ENCODE measurements at regions not wholly inside any gene's neighbourhood (a gene's known extent, or its start where the extent isn't known, plus 50 kb on each side); places are given as distances from the start of the nearest gene placed in this dataset.

GRCh38 chr2:180208841-180209240 is 201.7 kb upstream of the CWC22 start:
- no peak for DNase-seq (ENCODE audit: low spot score)

GRCh38 chr2:180205621-180206235 is 198.6 kb upstream of the CWC22 start:
- no peak for DNase-seq (ENCODE audit: low spot score)

- DNase-seq (ENCODE audit: low spot score) = no peak
Measured at GRCh38 chr2:180203972-180204371, 196.9 kb upstream of the CWC22 start.

- DNase-seq (ENCODE audit: low spot score) = no peak
Measured at GRCh38 chr2:180202467-180202951, 195.4 kb upstream of the CWC22 start.

GRCh38 chr2:180196419-180196977 is 189.4 kb upstream of the CWC22 start:
- DNase-seq (ENCODE audit: low spot score) = no peak

- no peak for DNase-seq (ENCODE audit: low spot score)
Measured at GRCh38 chr2:180195847-180196246, 188.8 kb upstream of the CWC22 start.

- no peak for DNase-seq (ENCODE audit: low spot score)
Measured at GRCh38 chr2:180191432-180192124, 184.5 kb upstream of the CWC22 start.

- DNase-seq (ENCODE audit: low spot score) = no peak
Measured at GRCh38 chr2:180190851-180191250, 183.8 kb upstream of the CWC22 start.

- DNase-seq (ENCODE audit: low spot score) = no peak
Measured at GRCh38 chr2:180187611-180188010, 180.5 kb upstream of the CWC22 start.

- DNase-seq (ENCODE audit: low spot score) = no peak
Measured at GRCh38 chr2:180184506-180184905, 177.4 kb upstream of the CWC22 start.

GRCh38 chr2:180180511-180180910 is 173.4 kb upstream of the CWC22 start:
- no peak for DNase-seq (ENCODE audit: low spot score)

- no peak for DNase-seq (ENCODE audit: low spot score)
Measured at GRCh38 chr2:180177534-180177933, 170.4 kb upstream of the CWC22 start.

- DNase-seq (ENCODE audit: low spot score) = no peak
Measured at GRCh38 chr2:180175736-180176135, 168.6 kb upstream of the CWC22 start.

- DNase-seq (ENCODE audit: low spot score) = no peak
Measured at GRCh38 chr2:180174580-180174979, 167.5 kb upstream of the CWC22 start.

GRCh38 chr2:180169474-180169873 is 162.4 kb upstream of the CWC22 start:
- DNase-seq (ENCODE audit: low spot score) = no peak

- no peak for DNase-seq (ENCODE audit: low spot score)
Measured at GRCh38 chr2:180161415-180161814, 154.3 kb upstream of the CWC22 start.

GRCh38 chr2:180159921-180160320 is 152.8 kb upstream of the CWC22 start:
- DNase-seq (ENCODE audit: low spot score) = no peak

GRCh38 chr2:180158961-180159360 is 151.9 kb upstream of the CWC22 start:
- DNase-seq (ENCODE audit: low spot score) = no peak

GRCh38 chr2:180156651-180157050 is 149.6 kb upstream of the CWC22 start:
- DNase-seq (ENCODE audit: low spot score) = no peak

GRCh38 chr2:180150606-180151005 is 143.5 kb upstream of the CWC22 start:
- DNase-seq (ENCODE audit: low spot score) = no peak

- DNase-seq (ENCODE audit: low spot score) = no peak
Measured at GRCh38 chr2:180146541-180146940, 139.4 kb upstream of the CWC22 start.

- no peak for DNase-seq (ENCODE audit: low spot score)
Measured at GRCh38 chr2:180146114-180146513, 139.0 kb upstream of the CWC22 start.

GRCh38 chr2:180145163-180145562 is 138.1 kb upstream of the CWC22 start:
- DNase-seq (ENCODE audit: low spot score) = no peak

Data from SW480 (cell line).